SK-N-SH treated with all-trans-retinoic acid at 6 μM for 48 hours (cell line): ENCODE measurements at regions not wholly inside any gene's neighbourhood (a gene's known extent, or its start where the extent isn't known, plus 50 kb on each side); places are given as distances from the start of the nearest gene placed in this dataset.

Experiments
- ATAC-seq: fragments of 200-7000 bp; cut with Tn5 transposase; 3 replicates; pipeline ENCODE4 v1.9.1; 2020; ENCODE audit warnings: mild to moderate bottlenecking, moderate library complexity
- ARNTL ChIP-seq: fragments of 450-650 bp; formaldehyde crosslinking; IDR thresholded peaks from 2 replicates; pipeline ENCODE4 v1.5.0; 2020; ENCODE audit warnings: low read depth, mild to moderate bottlenecking, moderate library complexity, borderline replicate concordance
- BACH2 ChIP-seq: fragments of 250-450 bp; sonication (Bioruptor Pico); IDR thresholded peaks from 2 replicates; pipeline ENCODE4 v1.9.0; 2021; ENCODE audit warnings: mild to moderate bottlenecking, borderline replicate concordance
- CREB5 ChIP-seq: fragments of 250-450 bp; sonication (Bioruptor Pico); IDR thresholded peaks from 2 replicates; pipeline ENCODE4 v1.5.1; 2020; ENCODE audit warnings: low read depth, mild to moderate bottlenecking, moderate library complexity
- CSDC2 ChIP-seq: fragments of 250-450 bp; sonication (Bioruptor Pico); IDR thresholded peaks from 2 replicates; pipeline ENCODE4 v1.5.0; 2020; ENCODE audit warnings: mild to moderate bottlenecking, moderate library complexity
- CSRNP3 ChIP-seq: fragments of 250-450 bp; sonication (Bioruptor Pico); IDR thresholded peaks from 2 replicates; pipeline ENCODE4 v1.5.1; 2021; ENCODE audit warnings: mild to moderate bottlenecking, moderate library complexity
- ESRRG ChIP-seq: fragments of 250-450 bp; sonication (Bioruptor Pico); IDR thresholded peaks from 2 replicates; pipeline ENCODE4 v1.6.1; 2021; ENCODE audit warnings: mild to moderate bottlenecking
- ISL1 ChIP-seq: fragments of 250-450 bp; sonication (Bioruptor Pico); IDR thresholded peaks from 2 replicates; pipeline ENCODE4 v2.1.2; 2022; ENCODE audit warnings: mild to moderate bottlenecking, moderate library complexity
- OSR1 ChIP-seq: fragments of 250-450 bp; sonication (Bioruptor Pico); IDR thresholded peaks from 2 replicates; pipeline ENCODE4 v1.8.0; 2022; ENCODE audit warnings: moderate library complexity, mild to moderate bottlenecking, inconsistent platforms
- POU6F1 ChIP-seq: fragments of 250-450 bp; sonication (Bioruptor Pico); IDR thresholded peaks from 2 replicates; pipeline ENCODE4 v1.8.0; 2021; ENCODE audit warnings: low read depth, mild to moderate bottlenecking, moderate library complexity, borderline replicate concordance
- PPARA ChIP-seq: fragments of 250-450 bp; sonication (Bioruptor Pico); IDR thresholded peaks from 2 replicates; pipeline ENCODE4 v1.5.0; 2020; ENCODE audit warnings: mild to moderate bottlenecking, borderline replicate concordance
- RARB ChIP-seq: fragments of 250-450 bp; sonication (Bioruptor Pico); IDR thresholded peaks from 2 replicates; pipeline ENCODE4 v1.8.0; 2021; ENCODE audit warnings: mild to moderate bottlenecking, moderate library complexity
- SNAI2 ChIP-seq: fragments of 250-450 bp; sonication (Bioruptor Pico); IDR thresholded peaks from 2 replicates; pipeline ENCODE4 v1.5.0; 2020; ENCODE audit warnings: mild to moderate bottlenecking, moderate library complexity
- TCF4 ChIP-seq: fragments of 250-450 bp; sonication (Bioruptor Pico); IDR thresholded peaks from 2 replicates; pipeline ENCODE4 v1.8.0; 2021; ENCODE audit warnings: mild to moderate bottlenecking, moderate library complexity, borderline replicate concordance
- TSHZ2 ChIP-seq: fragments of 250-450 bp; sonication (Bioruptor Pico); IDR thresholded peaks from 2 replicates; pipeline ENCODE4 v1.5.0; 2020; ENCODE audit warnings: mild to moderate bottlenecking, moderate library complexity
- ZC3H10 ChIP-seq: fragments of 250-450 bp; sonication (Bioruptor Pico); IDR thresholded peaks from 2 replicates; pipeline ENCODE4 v1.5.1; 2021; ENCODE audit warnings: mild to moderate bottlenecking, moderate library complexity
- ZFP3 ChIP-seq: fragments of 250-450 bp; sonication (Bioruptor Pico); IDR thresholded peaks from 2 replicates; pipeline ENCODE4 v1.5.0; 2020; ENCODE audit warnings: mild to moderate bottlenecking, moderate library complexity
- ZFP30 ChIP-seq: fragments of 450-650 bp; formaldehyde crosslinking; IDR thresholded peaks from 2 replicates; pipeline ENCODE4 v1.5.0; 2022; ENCODE audit warnings: mild to moderate bottlenecking, moderate library complexity
- ZNF565 ChIP-seq: fragments of 450-650 bp; formaldehyde crosslinking; conservative IDR thresholded peaks from 2 replicates; pipeline ENCODE4 v1.5.0; 2020; ENCODE audit warnings: low read depth, mild to moderate bottlenecking, moderate library complexity
- ZNF70 ChIP-seq: fragments of 450-650 bp; formaldehyde crosslinking; IDR thresholded peaks from 2 replicates; pipeline ENCODE4 v1.5.0; 2020; ENCODE audit warnings: mild to moderate bottlenecking, moderate library complexity
- ZNF8 ChIP-seq: fragments of 450-650 bp; formaldehyde crosslinking; IDR thresholded peaks from 2 replicates; pipeline ENCODE4 v1.5.0; 2020; ENCODE audit warnings: mild to moderate bottlenecking, moderate library complexity

GRCh38 chr6:91428296-91428695 is 841.4 kb upstream of the MAP3K7 start:
- no peak for TF ChIP-seq CSRNP3
- TF ChIP-seq ISL1 (CRISPR knock-in tag) = no peak
- TF ChIP-seq OSR1 (CRISPR knock-in tag) = no peak
- no peak for TF ChIP-seq SNAI2 (CRISPR knock-in tag)
- no peak for TF ChIP-seq ZNF70
- no peak for TF ChIP-seq ARNTL (CRISPR knock-in tag)
- TF ChIP-seq ESRRG (CRISPR knock-in tag) = no peak
- TF ChIP-seq PPARA (CRISPR knock-in tag) = no peak
- TF ChIP-seq ZNF565 (CRISPR knock-in tag) = no peak
- no peak for TF ChIP-seq CSDC2
- TF ChIP-seq ZNF8 (CRISPR knock-in tag) = no peak
- TF ChIP-seq RARB (CRISPR knock-in tag) = no peak
- no peak for TF ChIP-seq POU6F1 (CRISPR knock-in tag)
- TF ChIP-seq BACH2 (CRISPR knock-in tag) = no peak
- no peak for ATAC-seq

- no peak for ATAC-seq
- no peak for TF ChIP-seq TCF4 (CRISPR knock-in tag)
- no peak for TF ChIP-seq BACH2 (CRISPR knock-in tag)
- TF ChIP-seq PPARA (CRISPR knock-in tag) = no peak
- no peak for TF ChIP-seq ARNTL (CRISPR knock-in tag)
- no peak for TF ChIP-seq CSDC2
- TF ChIP-seq ZC3H10 (CRISPR knock-in tag) = no peak
- TF ChIP-seq ISL1 (CRISPR knock-in tag) = no peak
- TF ChIP-seq ZFP30 (CRISPR knock-in tag) = no peak
- no peak for TF ChIP-seq ZNF8 (CRISPR knock-in tag)
- no peak for TF ChIP-seq CREB5 (CRISPR knock-in tag)
- no peak for TF ChIP-seq ZNF70
- TF ChIP-seq OSR1 (CRISPR knock-in tag) = no peak
- TF ChIP-seq SNAI2 (CRISPR knock-in tag) = no peak
- no peak for TF ChIP-seq RARB (CRISPR knock-in tag)
- TF ChIP-seq, all 23 proteins: peak for 0
These were observed 833.4 kb upstream of the MAP3K7 start for GRCh38 chr6:91420243-91420642.

GRCh38 chr6:91415031-91415605 is 828.2 kb upstream of the MAP3K7 start:
- TF ChIP-seq ZFP30 (CRISPR knock-in tag) = no peak
- TF ChIP-seq TCF4 (CRISPR knock-in tag) = no peak
- TF ChIP-seq ZNF8 (CRISPR knock-in tag) = no peak
- no peak for TF ChIP-seq ZNF70
- no peak for TF ChIP-seq CSDC2
- no peak for TF ChIP-seq TSHZ2 (CRISPR knock-in tag)
- no peak for TF ChIP-seq CSRNP3
- TF ChIP-seq POU6F1 (CRISPR knock-in tag) = no peak
- no peak for TF ChIP-seq BACH2 (CRISPR knock-in tag)
- no peak for TF ChIP-seq ZFP3 (CRISPR knock-in tag)
- TF ChIP-seq CREB5 (CRISPR knock-in tag) = no peak
- no peak for ATAC-seq
